B cell (primary cell): ENCODE measurements at regions not wholly inside any gene's neighbourhood (a gene's known extent, or its start where the extent isn't known, plus 50 kb on each side); places are given as distances from the start of the nearest gene placed in this dataset.

Experiments
- ATAC-seq: fragments of 200-7000 bp; cut with Tn5 transposase; one replicate; pipeline ENCODE4 v1.10.0; 2021; ENCODE audit warnings: low read depth, mild to moderate bottlenecking, moderate number of reproducible peaks, moderate library complexity
- CTCF ChIA-PET: fragments of 350-600 bp; sonication (Branson Sonifier 250); formaldehyde crosslinking; loops from one replicate; lab custom pipeline; 2021; ENCODE audit warnings: antibody characterized with exemption, inconsistent platforms; lab: Charles Lee
- POLR2A ChIA-PET: fragments of 350-600 bp; sonication (Branson Sonifier 250); formaldehyde crosslinking; loops from one replicate; lab custom pipeline; 2021; ENCODE audit warnings: antibody characterized with exemption; lab: Charles Lee
- DNase-seq: peaks from one replicate; pipeline ENCODE4 v3.0.0; 2013
- H2AFZ ChIP-seq: 2 replicates; pipeline ENCODE4 v1.6.1; 2012; ENCODE audit warnings: mild to moderate bottlenecking, low read depth, low read length; ENCODE audit not compliant: insufficient read depth, poor library complexity, severe bottlenecking
- H3K27ac ChIP-seq, 2 donors: 1 replicate in 1 of 2; 2 replicates in 1 of 2; pipeline ENCODE4 v1.5.1; 2012 to 2013; ENCODE audit warnings: low read length in 2 of 2, mild to moderate bottlenecking in 2 of 2, moderate library complexity in 1 of 2
- H3K27me3 ChIP-seq, 4 experiments: fragments of 200-600 bp in 1 of 4; sonication (generic) in 1 of 4; replicated peaks in 1 of 4; 1 replicate in 2 of 4; 2 replicates in 2 of 4; pipeline versions ENCODE4 v1.6.1 to v1.7.0; 2013 to 2016; ENCODE audit warnings: low read length in 3 of 4, mild to moderate bottlenecking in 2 of 4, mixed read lengths in 1 of 4, moderate library complexity in 1 of 4; ENCODE audit not compliant: insufficient read depth in 4 of 4, control insufficient read depth in 3 of 4; ENCODE audit errors: control extremely low read depth in 1 of 4
- H3K36me3 ChIP-seq, 2 experiments: replicated peaks in 1 of 2; 1 replicate in 1 of 2; 2 replicates in 1 of 2; pipeline versions ENCODE4 v1.6.1 to v1.7.1; 2013; ENCODE audit warnings: low read length in 1 of 2; ENCODE audit not compliant: insufficient read depth in 2 of 2, control insufficient read depth in 1 of 2; ENCODE audit errors: control extremely low read depth in 1 of 2, extremely low read depth in 1 of 2
- H3K4me1 ChIP-seq, 2 donors: fragments of 200-600 bp in 1 of 2; sonication (generic) in 1 of 2; 1 replicate in 1 of 2; 2 replicates in 1 of 2; pipeline versions ENCODE4 v1.5.1 to v1.6.1; 2013 to 2017; ENCODE audit warnings: low read length in 2 of 2; ENCODE audit not compliant: control insufficient read depth in 2 of 2, insufficient read depth in 2 of 2
- H3K4me2 ChIP-seq: replicated peaks from 2 replicates; pipeline ENCODE3; 2012; ENCODE audit warnings: mild to moderate bottlenecking, low read depth, low read length; ENCODE audit not compliant: poor library complexity, severe bottlenecking
- H3K4me3 ChIP-seq, 5 experiments: fragments of 200-600 bp in 1 of 5; sonication (generic) in 1 of 5; 1 replicate in 3 of 5; 2 replicates in 2 of 5; pipeline versions ENCODE4 v1.5.1 to v1.7.0; 2011 to 2016; ENCODE audit warnings: low read length in 4 of 5, mild to moderate bottlenecking in 4 of 5, low read depth in 2 of 5, control low read depth in 1 of 5, moderate library complexity in 1 of 5; ENCODE audit not compliant: insufficient read depth in 1 of 5; ENCODE audit errors: control extremely low read depth in 1 of 5, extremely low read depth in 1 of 5
- H3K79me2 ChIP-seq: fragments of 200-600 bp; sonication (generic); one replicate; pipeline ENCODE4 v1.6.0; 2016; ENCODE audit warnings: low read length; ENCODE audit not compliant: control insufficient read depth, insufficient read depth
- H3K9ac ChIP-seq: fragments of 200-600 bp; sonication (generic); 2 replicates; pipeline ENCODE4 v1.6.1; 2017; ENCODE audit warnings: mild to moderate bottlenecking, low read length, moderate library complexity
- H3K9me3 ChIP-seq, 3 donors: one replicate each; pipeline versions ENCODE4 v1.6.1 to v1.7.1; 2013; ENCODE audit warnings: low read length in 2 of 3; ENCODE audit not compliant: control insufficient read depth in 2 of 3, insufficient read depth in 1 of 3; ENCODE audit errors: control extremely low read depth in 1 of 3
- H4K20me1 ChIP-seq: 2 replicates; pipeline ENCODE4 v1.6.0; 2012; ENCODE audit warnings: mild to moderate bottlenecking, low read length; ENCODE audit not compliant: insufficient read depth, control insufficient read depth, poor library complexity, severe bottlenecking
- H3K27ac Mint-ChIP-seq: one replicate; pipeline ENCODE4 v1.8.0; 2021; ENCODE audit warnings: mixed read lengths
- H3K27me3 Mint-ChIP-seq: one replicate; pipeline ENCODE4 v1.8.0; 2021; ENCODE audit warnings: mixed read lengths
- H3K4me1 Mint-ChIP-seq: one replicate; pipeline ENCODE4 v1.8.0; 2021; ENCODE audit warnings: mixed read lengths
- H3K4me3 Mint-ChIP-seq: one replicate; pipeline ENCODE4 v1.8.0; 2021; ENCODE audit warnings: mixed read lengths
- H3K9me3 Mint-ChIP-seq: one replicate; pipeline ENCODE4 v1.8.0; 2022; ENCODE audit warnings: mixed read lengths; ENCODE audit not compliant: insufficient read depth
- CTCF ChIP-seq: fragments of 200-600 bp; IDR thresholded peaks from one replicate; pipeline ENCODE4 v1.8.0; 2022; ENCODE audit warnings: antibody characterized with exemption, mild to moderate bottlenecking
- EZH2 ChIP-seq: IDR thresholded peaks from 2 replicates; pipeline ENCODE4 v1.6.1; 2012; ENCODE audit warnings: borderline replicate concordance, low read depth, mild to moderate bottlenecking, moderate library complexity, low read length; ENCODE audit not compliant: insufficient read depth, poor library complexity, severe bottlenecking
- WGBS: methylation state at CpG from one replicate; pipeline ENCODE4 v1.1.5; 2013; ENCODE audit warnings: missing lambda C conversion rate; ENCODE audit not compliant: insufficient coverage; 5-methylcytosine and 5-hydroxymethylcytosine counted together
- intact Hi-C: fragments of 100-400 bp; cut with micrococcal nuclease; formaldehyde crosslinking; loops from one replicate; pipeline ENCODE4 v1.10.0; 2022

GRCh38 chr2:36178384-36178783 is 177.2 kb upstream of the CRIM1 start:
- Histone ChIP-seq H3K27ac (no peak overlapping the region), H3K4me3 (no peak overlapping the region), H3K9ac (no peak overlapping the region), H3K4me1 (no peaks in the 10 kb centered on the region), H4K20me1 (no peaks in the 10 kb centered on the region), H3K36me3 (no peaks in the 10 kb centered on the region), H2AFZ (no peak overlapping the region), H3K27me3 (no peaks in the 10 kb centered on the region), H3K4me2 (no peak overlapping the region), H3K9me3 (peaks cover 0 to 8% (median 0%) of the 10 kb centered on the region in 3 donors), H3K79me2 (no peaks in the 10 kb centered on the region)
- no peak for DNase-seq
- no peak overlapping the region for H3K4me3 Mint-ChIP-seq
- no peak for ATAC-seq
- no peaks in the 10 kb centered on the region for H3K4me1 Mint-ChIP-seq
- H3K27ac Mint-ChIP-seq = no peak overlapping the region
- WGBS = no CpG with 5 or more reads among the region's 2 CpGs
- intact Hi-C loops = no loop called here
- no peaks in the 10 kb centered on the region for H3K9me3 Mint-ChIP-seq
- ChIA-PET POLR2A (no interaction called here), CTCF (no interaction called here)
- no peaks in the 10 kb centered on the region for H3K27me3 Mint-ChIP-seq
- no peak for TF ChIP-seq EZH2
- TF ChIP-seq CTCF = no peak

GRCh38 chr2:36177282-36177681 is 178.3 kb upstream of the CRIM1 start:
- Histone ChIP-seq H3K9me3 (peaks cover 0 to 8% (median 0%) of the 10 kb centered on the region in 3 donors), H3K27me3 (no peaks in the 10 kb centered on the region), H3K4me3 (no peak overlapping the region), H3K79me2 (no peaks in the 10 kb centered on the region), H3K9ac (no peak overlapping the region), H2AFZ (no peak overlapping the region), H3K4me1 (no peaks in the 10 kb centered on the region), H3K36me3 (no peaks in the 10 kb centered on the region), H4K20me1 (no peaks in the 10 kb centered on the region), H3K4me2 (no peak overlapping the region), H3K27ac (no peak overlapping the region)
- ATAC-seq (no peak), DNase-seq (no peak)
- Mint-ChIP-seq H3K27me3 (no peaks in the 10 kb centered on the region), H3K9me3 (no peaks in the 10 kb centered on the region), H3K4me1 (no peaks in the 10 kb centered on the region), H3K4me3 (no peak overlapping the region), H3K27ac (no peak overlapping the region)
- ChIA-PET POLR2A (no interaction called here), CTCF (no interaction called here)
- no CpG with 5 or more reads among the region's 2 CpGs for WGBS
- TF ChIP-seq CTCF = no peak
- TF ChIP-seq EZH2 = no peak
- intact Hi-C loops = no loop called here
